ENCODE measurements at regions not wholly inside any gene's neighbourhood (a gene's known extent, or its start where the extent isn't known, plus 50 kb on each side); places are given as distances from the start of the nearest gene placed in this dataset.
"Not testable (repeated sequence)": the region's sequence is repeated elsewhere in the genome, so short reads cannot be mapped to it uniquely, and the experiment has no call there.

DNA sequence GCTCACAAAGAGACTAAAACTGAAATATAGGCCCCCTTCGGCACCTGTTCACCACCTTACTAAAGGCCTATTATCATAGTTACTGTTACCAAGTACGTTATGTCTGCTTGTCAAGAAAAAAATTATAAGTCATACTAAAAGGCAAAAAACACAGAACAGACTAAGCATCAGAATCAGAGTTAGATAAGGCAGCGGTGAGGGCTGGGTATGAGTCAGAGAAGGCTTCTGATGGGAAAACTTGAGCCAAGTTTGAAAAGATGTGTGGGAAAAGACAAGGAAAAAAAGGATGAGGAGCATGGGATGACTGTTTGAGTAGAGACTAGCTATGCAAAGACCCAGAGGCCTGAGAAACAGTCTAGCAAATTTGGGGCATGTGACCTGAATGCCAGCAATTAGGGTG is 387.2 kb upstream of the SGO1 start:
- no peak for DNase-seq (ENCODE audit: low read depth in 2 of 3, low spot score in 2 of 3)

DNA sequence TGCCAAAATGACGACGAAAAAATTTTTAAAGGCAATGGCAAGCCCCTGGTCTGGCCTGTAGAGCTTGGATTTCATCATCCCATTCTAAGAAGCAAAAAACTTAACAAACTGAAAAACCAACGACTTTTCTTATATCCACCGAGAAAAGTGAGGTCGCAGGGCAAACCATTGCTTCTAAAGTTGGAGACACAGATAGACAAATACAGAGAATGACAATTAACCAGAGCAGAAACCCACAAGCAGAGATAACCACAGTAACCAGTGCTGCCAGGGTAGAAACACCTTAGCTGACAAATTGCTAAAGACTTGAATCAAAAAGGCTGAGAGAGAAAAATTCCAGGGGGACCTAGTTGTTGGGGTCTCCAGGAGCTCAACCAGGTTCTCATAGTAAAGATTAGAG is 386.5 kb upstream of the SGO1 start:
- no peak for DNase-seq (ENCODE audit: low read depth in 2 of 3, low spot score in 2 of 3)

DNA sequence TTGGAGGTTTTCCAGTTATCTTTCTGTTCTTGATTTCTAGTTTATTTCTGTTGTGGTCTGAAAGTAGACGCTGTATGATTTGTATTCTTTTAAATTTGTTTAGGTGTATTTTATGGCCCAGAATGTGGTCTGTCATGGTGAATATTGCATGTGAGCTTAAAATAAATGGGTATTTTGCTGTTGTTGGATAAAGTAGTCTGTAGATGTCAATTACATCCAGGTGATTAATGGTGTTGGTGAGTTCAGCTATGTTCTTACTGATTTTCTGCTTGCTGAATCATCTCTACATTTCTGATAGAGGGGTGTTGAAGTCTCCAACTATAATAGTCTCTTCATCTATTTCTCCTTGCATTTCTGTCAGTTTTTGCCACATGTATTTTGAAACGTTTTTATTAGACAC is 383.3 kb upstream of the SGO1 start:
- no peak for DNase-seq (ENCODE audit: low read depth in 2 of 3, low spot score in 2 of 3)

DNA sequence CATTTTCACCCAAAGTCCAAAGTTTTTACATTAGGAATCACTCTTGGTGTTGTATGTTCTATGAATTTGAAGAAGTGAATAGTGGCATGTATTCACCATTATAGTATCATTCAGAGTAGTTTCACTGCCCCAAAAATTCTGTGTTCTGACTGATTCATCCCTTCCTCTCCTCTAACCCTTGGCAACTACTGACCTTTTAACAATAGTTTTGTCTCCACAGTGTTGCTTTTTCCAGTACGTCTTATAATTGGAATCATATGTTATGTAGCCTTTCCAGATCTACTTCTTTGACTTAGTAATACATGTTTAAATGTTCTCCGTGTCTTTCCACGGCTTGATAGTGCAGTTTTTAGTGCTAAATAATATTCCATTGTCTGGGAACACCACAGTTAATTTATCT is 379.0 kb upstream of the SGO1 start:
- no peak for DNase-seq (ENCODE audit: low read depth in 2 of 3, low spot score in 2 of 3)

DNA sequence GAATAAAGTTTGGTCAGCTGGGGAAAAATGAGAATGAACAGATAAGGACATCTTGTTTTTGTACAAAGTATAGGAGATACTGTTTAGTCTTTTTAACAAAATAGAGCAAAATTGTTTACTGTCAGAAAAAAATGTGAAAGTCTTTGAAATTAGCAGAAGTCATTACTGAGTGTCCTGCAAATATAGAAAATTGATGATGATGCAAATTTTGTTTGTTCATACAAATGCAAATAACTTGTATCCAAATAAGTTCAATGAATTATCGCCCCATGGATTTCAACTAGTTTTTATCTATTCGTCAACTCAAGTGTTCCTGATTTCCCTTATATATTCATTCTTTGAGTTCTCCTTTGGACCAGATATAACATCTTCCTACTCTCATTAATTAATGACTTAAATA is 378.0 kb upstream of the SGO1 start:
- no peak for DNase-seq (ENCODE audit: low read depth in 2 of 3, low spot score in 2 of 3)

DNA sequence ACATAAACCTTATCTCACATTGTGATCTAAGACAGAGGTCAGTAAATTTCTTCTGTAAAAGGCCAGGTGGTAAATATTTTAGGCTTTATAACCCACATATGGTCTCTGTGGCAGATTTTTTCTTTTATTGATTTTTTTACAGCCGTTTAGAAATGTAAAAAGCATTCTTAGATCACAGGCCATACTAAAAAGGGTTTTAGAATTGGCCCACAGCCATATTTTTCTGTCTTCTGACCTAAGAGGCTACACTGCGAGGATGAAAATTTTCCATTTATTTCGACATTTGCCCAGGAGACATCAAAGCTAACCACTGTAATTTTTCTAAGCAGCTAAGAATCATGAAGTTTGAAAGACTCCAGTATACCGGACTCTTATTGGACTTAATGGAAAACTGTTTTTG is 377.2 kb upstream of the SGO1 start:
- DNase-seq (ENCODE audit: low read depth in 2 of 3, low spot score in 2 of 3), result no peak

DNA sequence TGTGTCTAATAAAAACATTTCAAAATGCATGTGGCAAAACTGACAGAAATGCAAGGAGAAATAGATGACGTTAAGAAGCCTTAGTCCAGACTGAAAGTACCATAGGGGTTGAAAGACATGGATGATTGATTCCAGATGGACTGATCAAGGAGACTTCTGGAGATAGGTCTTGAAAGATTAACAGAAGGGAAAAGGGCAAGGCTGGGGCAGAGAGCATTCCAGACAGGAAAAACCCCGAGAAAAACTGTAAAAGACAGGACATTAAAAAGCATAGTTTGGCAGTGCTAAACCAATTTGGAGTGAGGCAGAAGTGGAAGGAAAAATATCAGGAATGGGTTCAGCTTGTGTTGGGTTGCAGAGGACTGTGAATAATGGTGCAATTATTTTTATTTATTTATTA is 375.2 kb upstream of the SGO1 start:
- no peak for DNase-seq (ENCODE audit: low read depth in 2 of 3, low spot score in 2 of 3)

DNA sequence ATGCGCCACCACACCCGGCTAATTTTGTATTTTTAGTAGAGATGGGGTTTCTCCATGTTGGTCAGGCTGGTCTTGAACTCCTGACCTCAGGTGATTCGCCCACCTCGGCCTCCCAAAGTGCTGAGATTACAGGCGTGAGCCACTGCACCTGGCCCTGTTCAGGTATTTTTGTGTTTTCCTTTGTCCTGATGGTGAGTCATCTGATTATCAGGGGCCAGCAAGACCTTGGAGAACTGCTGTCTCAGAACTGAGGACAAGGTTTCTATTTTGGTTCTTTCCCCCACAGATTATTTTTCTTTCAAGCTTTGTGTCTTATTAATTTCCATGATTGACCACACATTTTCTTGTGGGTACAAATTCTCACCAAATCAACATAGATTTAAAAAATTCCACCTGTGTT is 374.4 kb upstream of the SGO1 start:
- not testable (repeated sequence) for DNase-seq (ENCODE audit: low read depth in 2 of 3, low spot score in 2 of 3)

DNA sequence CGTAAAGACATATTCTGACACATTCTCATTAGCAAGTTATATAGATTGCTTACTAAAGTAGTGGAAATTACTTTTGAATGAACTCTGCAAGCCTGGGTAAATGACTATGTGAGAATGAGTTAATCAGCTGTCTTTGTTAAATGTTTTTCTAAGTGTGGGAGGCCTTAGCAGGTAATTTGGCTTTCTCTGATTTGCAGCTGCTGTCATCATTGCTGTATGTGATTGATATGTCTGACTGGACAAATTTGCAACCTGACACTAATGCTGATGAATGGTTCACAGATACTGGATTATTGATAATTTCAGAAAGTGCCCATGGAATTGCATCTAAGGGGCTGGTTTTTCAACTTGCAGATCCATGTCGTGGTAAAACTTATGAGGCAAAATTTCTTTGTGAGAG is 372.2 kb upstream of the SGO1 start:
- DNase-seq (ENCODE audit: low read depth in 2 of 3, low spot score in 2 of 3), result no peak

DNA sequence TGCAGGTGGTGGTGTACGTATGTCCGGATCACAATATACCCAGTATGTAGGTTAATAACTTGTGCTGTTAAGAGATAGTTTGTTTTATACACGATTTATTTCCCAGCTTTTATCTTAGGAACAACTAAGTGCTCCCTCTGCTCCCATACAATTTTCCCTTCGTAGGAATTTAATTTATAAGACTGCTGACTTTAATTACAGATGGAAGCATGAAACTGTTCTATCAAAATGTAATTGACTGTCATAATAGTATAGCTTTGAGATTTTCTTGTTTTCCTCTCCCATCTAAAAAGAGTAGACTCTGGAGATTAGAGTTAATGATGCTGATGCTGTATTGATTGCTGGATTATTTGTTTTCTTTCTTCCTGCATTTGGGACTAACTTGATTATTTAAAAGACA is 370.7 kb upstream of the SGO1 start:
- DNase-seq (ENCODE audit: low read depth in 2 of 3, low spot score in 2 of 3), result no peak

DNA sequence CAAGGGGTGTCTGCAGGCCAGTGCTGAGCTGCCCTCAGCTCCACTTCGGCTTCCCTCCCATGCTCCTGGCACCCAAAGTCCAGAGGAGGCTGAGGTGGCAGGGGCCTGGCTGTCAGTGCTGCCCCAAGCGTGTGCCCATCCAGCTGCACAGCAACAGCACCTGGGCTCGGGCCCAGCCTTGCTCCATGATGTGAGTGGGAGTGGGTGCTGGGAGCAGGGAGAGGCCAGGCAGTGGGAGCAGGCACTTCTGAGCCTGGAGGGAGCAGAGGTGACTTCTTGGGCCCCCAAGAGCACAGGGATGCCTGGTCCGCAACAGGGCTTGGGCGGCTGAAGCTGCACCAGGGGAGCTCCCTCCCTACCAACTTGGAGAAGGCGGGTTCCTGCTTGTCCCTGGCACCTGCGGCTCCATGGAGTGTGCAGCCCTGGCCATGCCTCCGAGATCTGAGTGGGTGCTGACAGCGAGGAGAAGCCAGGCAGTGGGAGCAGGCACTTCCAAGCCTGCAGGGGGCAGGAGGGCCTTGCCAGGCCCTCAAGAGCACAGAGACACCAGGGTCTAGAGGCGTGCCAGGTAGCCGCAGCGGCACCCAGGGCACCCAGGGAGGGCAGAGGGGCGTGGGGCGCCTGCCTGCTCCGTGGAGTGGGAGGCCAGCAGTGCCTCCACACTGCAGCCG is 366.7 kb upstream of the SGO1 start:
- DNase-seq (ENCODE audit: low read depth in 2 of 3, low spot score in 2 of 3), result no peak

DNA sequence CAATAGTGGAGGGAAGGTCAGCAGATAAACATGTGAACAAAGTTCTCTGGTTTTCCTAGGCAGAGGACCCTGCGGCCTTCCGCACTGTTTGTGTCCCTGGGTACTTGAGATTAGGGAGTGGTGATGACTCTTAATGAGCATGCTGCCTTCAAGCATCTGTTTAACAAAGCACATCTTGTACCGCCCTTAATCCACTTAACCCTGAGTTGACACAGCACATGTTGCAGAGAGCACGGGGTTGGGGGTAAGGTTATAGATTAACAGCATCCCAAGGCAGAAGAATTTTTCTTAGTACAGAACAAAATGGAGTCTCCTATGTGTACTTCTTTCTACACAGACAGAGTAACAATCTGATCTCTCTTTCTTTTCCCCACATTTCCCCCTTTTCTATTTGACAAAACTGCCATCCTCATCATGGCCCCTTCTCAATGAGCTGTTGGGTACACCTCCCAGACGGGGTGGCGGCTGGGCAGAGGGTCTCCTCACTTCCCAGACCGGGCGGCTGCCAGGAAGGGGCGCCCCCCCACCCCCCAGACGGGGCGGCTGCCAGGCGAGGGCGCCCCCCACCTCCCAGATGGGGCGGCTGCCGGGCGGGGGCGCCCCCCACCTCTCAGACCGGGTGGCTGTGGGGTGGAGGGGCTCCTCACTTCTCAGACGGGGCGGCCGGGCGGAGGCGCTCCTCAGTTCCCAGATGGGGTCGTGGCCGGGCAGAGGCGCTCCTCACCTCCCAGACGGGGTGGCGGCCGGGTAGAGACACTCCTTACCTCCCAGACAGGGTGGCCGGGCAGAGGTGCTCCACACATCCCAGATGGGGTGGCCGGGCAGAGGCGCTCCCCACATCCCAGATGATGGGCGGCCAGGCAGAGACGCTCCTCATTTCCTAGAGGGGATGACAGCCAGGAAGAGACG is 361.6 kb upstream of the SGO1 start:
- DNase-seq (ENCODE audit: low read depth in 2 of 3, low spot score in 2 of 3), result not testable (repeated sequence)

DNA sequence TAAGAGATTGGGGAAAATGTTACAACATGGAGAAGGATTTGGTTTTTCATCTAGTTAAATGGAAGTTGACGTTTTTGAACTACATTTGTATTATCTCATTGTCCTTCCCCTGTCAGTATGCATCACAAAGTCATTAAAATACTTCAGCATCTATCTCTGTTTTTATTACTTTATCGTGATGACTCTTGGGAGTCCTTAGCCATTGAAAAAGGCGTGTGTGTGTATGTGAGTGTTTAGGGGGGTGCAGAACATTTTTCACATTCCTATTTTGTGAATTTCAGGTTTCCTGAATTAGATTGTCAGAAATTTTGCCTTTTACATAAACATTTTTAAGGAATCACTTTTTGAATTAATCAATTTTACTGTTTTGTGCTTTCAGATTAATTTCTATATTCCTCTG is 360.6 kb upstream of the SGO1 start:
- DNase-seq (ENCODE audit: low read depth in 2 of 3, low spot score in 2 of 3), result no peak

DNA sequence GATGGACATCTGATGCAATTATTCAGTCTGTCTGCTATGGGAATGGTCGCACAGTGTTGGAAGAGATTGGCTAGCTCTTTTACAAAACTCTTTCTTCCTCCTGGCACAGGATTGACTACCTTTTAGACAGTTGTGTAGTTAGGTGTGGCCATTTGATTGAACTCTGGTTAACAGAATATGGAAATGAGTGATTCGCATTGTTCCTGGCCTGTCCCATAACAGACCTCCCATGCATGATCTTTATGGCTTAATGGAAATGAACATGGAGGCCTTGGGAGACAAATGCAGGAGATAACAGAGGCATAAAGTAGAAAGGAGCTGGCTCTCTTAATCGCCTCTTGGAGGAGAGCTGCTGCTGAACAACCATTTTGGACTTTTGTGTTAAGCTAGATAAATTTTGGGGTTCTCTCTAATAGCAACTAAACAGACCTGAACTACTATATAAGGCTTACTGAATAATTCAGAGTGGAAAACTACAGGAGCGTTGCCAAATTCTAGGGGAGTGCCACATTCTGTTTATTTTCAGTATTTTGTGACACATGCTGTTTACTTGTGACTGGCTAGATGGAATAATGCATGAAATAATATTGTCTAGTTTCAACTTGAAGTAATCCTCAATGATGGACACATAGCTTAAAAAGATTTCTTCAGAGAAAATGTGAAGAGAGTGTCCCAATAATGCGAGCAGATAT is 357.7 kb upstream of the SGO1 start:
- no peak for DNase-seq (ENCODE audit: low read depth in 2 of 3, low spot score in 2 of 3)

DNA sequence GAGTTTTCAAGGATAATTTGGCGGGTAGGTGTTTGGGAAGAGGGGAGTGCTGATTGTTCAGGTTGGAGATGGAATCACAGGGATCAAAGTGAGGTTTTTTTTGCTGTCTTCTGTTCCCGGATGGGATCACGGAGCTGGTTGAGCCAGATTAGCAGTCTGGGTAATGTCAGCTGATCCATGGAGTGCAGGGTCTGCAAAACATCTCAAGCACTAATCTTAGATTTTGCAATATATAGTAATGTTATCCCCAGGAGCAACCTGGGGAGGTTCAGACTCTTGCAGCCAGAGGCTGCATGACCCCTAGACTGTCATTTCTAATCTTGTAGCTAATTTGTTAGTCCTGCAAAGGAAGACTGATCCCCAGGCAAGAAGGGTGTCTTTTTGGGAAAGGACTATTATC is 354.1 kb upstream of the SGO1 start:
- no peak for DNase-seq (ENCODE audit: low read depth in 2 of 3, low spot score in 2 of 3)

DNA sequence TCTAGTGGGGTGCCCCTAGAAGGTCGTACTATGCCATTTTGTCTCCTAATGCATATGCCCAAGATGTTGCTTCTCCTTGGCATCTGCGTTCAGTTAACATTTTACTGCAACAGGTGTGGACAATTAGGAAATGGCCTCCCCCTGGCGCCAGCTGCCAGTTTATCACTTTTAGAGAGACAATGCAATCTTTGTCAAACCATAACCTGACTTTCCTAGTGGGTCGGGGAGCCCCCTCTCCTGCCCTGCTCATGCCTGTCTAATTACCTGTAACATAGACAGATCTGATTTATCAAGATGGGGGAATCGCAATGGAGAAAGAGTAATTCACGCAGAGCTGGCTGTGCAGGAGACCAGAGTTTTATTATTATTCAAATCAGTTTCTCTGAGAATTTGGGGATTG is 353.7 kb upstream of the SGO1 start:
- no peak for DNase-seq (ENCODE audit: low read depth in 2 of 3, low spot score in 2 of 3)

DNA sequence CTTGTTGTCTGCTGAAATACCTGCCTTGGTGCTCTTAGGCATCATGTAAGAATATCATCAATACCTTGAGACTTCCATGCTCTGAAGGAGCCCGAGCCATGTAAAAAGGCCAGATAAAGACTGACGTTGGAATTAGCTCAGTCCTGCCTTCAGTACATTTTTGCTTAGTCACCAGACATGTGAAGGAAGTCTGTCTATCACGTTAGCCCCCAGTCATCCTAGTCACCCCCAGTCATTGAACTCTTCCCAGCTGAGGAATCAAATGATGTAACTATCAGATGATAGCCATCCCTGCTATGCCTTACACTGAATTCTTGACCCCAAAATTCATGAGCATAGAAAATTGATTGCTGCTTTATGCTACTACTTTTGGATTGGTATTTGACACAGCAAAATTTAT is 351.2 kb upstream of the SGO1 start:
- DNase-seq (ENCODE audit: low read depth in 2 of 3, low spot score in 2 of 3), result no peak

DNA sequence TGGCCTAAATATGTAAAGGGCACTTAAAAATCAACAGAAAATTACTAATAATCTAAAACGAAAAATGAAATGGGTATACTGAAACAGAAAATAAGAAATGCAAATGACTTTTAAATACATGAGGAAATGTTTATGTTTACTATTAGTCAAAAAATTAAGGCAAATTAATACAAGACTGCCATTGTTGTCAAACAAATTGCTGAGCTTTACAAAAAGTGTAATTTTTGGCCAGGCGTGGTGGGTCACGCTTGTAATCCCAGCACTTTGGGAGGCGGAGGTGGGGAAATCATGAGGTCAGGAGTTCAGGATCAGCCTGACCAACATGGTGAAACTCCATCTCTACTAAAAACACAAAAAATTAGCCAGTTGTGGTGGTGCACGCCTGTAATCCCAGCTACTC is 343.9 kb upstream of the SGO1 start:
- DNase-seq (ENCODE audit: low read depth in 2 of 3, low spot score in 2 of 3), result no peak

DNA sequence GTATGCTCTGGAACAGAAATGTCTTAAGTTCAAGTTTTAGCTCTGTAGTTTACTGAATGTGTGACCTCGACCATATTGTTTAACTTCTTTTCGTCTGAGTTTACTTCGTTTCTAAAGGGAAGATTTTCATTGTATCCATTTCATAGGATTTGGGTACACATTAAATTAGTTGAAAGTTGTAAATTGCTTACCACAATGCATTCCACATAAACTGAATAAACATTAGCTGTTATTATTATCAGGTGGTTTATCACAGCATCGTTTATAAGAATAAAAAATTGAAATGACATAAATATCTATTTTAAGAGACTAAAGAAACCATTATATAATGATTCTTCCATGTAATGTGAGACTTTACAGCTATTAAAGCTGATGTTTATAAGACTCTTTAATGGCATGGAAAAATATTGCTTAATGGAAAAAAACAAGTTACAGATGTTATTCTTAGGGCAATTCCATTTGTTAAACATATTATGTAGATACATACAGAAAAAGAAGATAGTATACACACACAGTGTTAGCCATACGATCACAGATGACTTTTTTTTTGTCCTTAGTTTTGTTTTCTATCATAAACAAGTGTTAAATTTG is 342.3 kb upstream of the SGO1 start:
- no peak for DNase-seq (ENCODE audit: low read depth in 2 of 3, low spot score in 2 of 3)

DNA sequence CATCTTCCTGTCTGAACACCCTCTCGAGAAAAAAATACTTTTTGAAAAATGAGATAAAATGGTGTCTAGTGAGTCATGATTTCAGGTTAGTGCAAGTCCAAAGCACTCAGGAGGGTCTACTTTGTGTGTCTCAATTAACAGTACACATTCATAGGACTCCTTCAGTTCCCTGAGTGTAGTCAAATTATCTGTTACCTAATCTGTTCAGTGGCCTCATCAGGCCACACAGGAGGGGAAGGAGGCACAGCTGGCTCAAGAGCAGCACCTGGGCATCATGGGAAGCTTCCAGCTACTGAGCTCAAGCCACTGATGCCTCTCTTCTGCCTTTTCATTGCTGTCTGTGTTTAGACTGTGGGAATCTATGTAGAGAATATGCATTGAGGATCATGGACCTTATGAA is 341.4 kb upstream of the SGO1 start:
- no peak for DNase-seq (ENCODE audit: low read depth in 2 of 3, low spot score in 2 of 3)

DNA sequence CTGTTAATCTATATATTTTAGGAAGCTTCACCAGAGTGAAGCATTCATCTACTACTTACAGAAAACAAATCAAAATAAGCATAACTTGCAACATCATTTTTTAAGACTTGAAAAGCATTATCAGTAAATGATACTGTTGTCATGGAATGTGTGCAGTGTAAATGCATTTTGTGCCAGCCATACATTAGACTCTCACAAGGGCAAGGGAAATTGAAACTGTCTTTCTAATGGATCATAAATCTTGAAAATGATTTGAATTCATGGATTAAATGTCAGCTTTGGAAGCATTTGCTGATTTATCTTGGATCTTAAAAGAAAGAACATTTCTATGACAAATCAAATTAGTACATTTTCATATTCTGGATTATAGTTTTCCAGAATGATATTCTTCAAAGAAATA is 338.3 kb upstream of the SGO1 start:
- DNase-seq (ENCODE audit: low read depth in 2 of 3, low spot score in 2 of 3), result no peak

All from hematopoietic multipotent progenitor cell (in vitro differentiated cells).